ENCODE measurements at regions not wholly inside any gene's neighbourhood (a gene's known extent, or its start where the extent isn't known, plus 50 kb on each side); places are given as distances from the start of the nearest gene placed in this dataset.
"Not testable (repeated sequence)": the region's sequence is repeated elsewhere in the genome, so short reads cannot be mapped to it uniquely, and the experiment has no call there.

DNA sequence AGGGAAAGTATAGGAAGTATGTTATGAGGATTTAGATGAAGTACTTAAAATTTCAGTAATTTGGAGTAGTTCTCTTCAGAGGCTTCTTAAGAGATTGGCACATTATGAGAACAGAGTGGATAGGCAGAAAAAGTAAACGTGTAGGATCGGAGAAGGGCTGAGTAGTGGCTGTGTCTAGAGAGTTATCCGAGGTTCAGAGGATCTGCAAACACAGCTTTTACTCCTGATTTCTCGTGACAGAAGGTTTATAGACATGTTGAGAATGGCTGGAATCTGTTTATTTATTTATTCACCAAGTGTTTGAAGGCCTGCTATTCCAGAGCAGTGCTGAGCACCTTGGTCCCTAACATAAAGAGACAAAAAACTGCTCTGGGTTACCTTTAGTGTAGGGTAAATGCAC lies 51.4 kb upstream of the NIPA1 start:
- H3K4me1 ChIP-seq (ENCODE audit: control insufficient read depth in 1 of 2, insufficient read depth in 2 of 2, low read length in 2 of 2); H3K36me3 ChIP-seq (ENCODE audit: control insufficient read depth in 1 of 2, insufficient read depth in 2 of 2, low read length in 2 of 2); H3K27ac ChIP-seq (ENCODE audit: low read depth, low read length); H3K9ac ChIP-seq (ENCODE audit: low read depth in 1 of 2, low read length in 2 of 2); H3K4me3 ChIP-seq (ENCODE audit: low read depth in 1 of 2, low read length in 2 of 2); H3K27me3 ChIP-seq (ENCODE audit: control insufficient read depth in 1 of 2, insufficient read depth in 2 of 2, low read length in 2 of 2); H3K9me3 ChIP-seq (ENCODE audit: control insufficient read depth in 1 of 2, low read length in 2 of 2): not testable (repeated sequence)

GRCh38 chr15:22735781-22736180 lies 50.7 kb upstream of the NIPA1 start:
- H3K9me3 ChIP-seq (ENCODE audit: control insufficient read depth in 1 of 2, low read length in 2 of 2) = no peaks in the 10 kb centered on the region
- no peak overlapping the region for H3K9ac ChIP-seq (ENCODE audit: low read depth in 1 of 2, low read length in 2 of 2)
- H3K27ac ChIP-seq (ENCODE audit: low read depth, low read length) = no peak overlapping the region
- no peak overlapping the region for H3K4me3 ChIP-seq (ENCODE audit: low read depth in 1 of 2, low read length in 2 of 2)
- H3K4me1 ChIP-seq (ENCODE audit: control insufficient read depth in 1 of 2, insufficient read depth in 2 of 2, low read length in 2 of 2) = no peaks in the 10 kb centered on the region
- H3K27me3 ChIP-seq (ENCODE audit: control insufficient read depth in 1 of 2, insufficient read depth in 2 of 2, low read length in 2 of 2) = no peaks in the 10 kb centered on the region
- no peaks in the 10 kb centered on the region for H3K36me3 ChIP-seq (ENCODE audit: control insufficient read depth in 1 of 2, insufficient read depth in 2 of 2, low read length in 2 of 2)

GRCh38 chr15:22736200-22736599 lies 50.2 kb upstream of the NIPA1 start:
- H3K36me3 ChIP-seq (ENCODE audit: control insufficient read depth in 1 of 2, insufficient read depth in 2 of 2, low read length in 2 of 2); H3K27me3 ChIP-seq (ENCODE audit: control insufficient read depth in 1 of 2, insufficient read depth in 2 of 2, low read length in 2 of 2); H3K27ac ChIP-seq (ENCODE audit: low read depth, low read length); H3K4me1 ChIP-seq (ENCODE audit: control insufficient read depth in 1 of 2, insufficient read depth in 2 of 2, low read length in 2 of 2); H3K9me3 ChIP-seq (ENCODE audit: control insufficient read depth in 1 of 2, low read length in 2 of 2); H3K4me3 ChIP-seq (ENCODE audit: low read depth in 1 of 2, low read length in 2 of 2); H3K9ac ChIP-seq (ENCODE audit: low read depth in 1 of 2, low read length in 2 of 2): not testable (repeated sequence)

All from duodenal mucosa (tissue), 2 donors.